Fibroblast of the aortic adventitia (primary cell): ENCODE measurements at regions not wholly inside any gene's neighbourhood (a gene's known extent, or its start where the extent isn't known, plus 50 kb on each side); places are given as distances from the start of the nearest gene placed in this dataset.

ENCODE experiments used
- DNase-seq: peaks from one replicate; pipeline ENCODE4 v3.0.0-alpha.2; 2010; ENCODE audit warnings: low read depth
- H3K4me3 ChIP-seq: 2 replicates; pipeline ENCODE4 v1.5.1; 2011; ENCODE audit warnings: low read depth, mild to moderate bottlenecking, control low read depth, low read length, moderate library complexity
- TF ChIP-seq, protein P1 (sequence below): IDR thresholded peaks from 2 replicates; pipeline ENCODE4 v1.5.1; 2011; ENCODE audit warnings: mild to moderate bottlenecking, low read length, control low read depth, inconsistent platforms; ENCODE audit not compliant: insufficient read depth

DNA sequence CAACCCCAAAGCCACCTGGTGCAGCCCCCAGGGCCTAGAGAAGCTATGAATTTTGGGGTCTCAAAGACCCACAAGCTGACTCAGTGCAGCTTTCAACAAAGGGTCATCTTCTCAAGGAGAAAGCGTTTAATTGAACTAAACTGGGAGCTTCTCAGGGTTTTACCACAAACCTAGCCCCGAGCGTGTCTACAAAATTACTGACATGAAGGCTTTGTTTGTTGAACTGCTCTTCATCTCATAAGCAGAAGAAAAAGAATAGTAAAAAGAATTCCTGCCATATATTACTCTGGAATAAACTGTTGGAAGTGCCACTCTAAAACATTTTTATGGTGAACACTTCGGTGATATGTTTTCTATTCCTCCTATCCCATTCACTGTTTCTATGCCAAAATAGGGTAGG, 50.8 kb upstream of the INCENP start:
- no peak overlapping the region for H3K4me3 ChIP-seq
- DNase-seq: no peak
- TF ChIP-seq, protein P1, sequence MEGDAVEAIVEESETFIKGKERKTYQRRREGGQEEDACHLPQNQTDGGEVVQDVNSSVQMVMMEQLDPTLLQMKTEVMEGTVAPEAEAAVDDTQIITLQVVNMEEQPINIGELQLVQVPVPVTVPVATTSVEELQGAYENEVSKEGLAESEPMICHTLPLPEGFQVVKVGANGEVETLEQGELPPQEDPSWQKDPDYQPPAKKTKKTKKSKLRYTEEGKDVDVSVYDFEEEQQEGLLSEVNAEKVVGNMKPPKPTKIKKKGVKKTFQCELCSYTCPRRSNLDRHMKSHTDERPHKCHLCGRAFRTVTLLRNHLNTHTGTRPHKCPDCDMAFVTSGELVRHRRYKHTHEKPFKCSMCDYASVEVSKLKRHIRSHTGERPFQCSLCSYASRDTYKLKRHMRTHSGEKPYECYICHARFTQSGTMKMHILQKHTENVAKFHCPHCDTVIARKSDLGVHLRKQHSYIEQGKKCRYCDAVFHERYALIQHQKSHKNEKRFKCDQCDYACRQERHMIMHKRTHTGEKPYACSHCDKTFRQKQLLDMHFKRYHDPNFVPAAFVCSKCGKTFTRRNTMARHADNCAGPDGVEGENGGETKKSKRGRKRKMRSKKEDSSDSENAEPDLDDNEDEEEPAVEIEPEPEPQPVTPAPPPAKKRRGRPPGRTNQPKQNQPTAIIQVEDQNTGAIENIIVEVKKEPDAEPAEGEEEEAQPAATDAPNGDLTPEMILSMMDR: no peak

DNA sequence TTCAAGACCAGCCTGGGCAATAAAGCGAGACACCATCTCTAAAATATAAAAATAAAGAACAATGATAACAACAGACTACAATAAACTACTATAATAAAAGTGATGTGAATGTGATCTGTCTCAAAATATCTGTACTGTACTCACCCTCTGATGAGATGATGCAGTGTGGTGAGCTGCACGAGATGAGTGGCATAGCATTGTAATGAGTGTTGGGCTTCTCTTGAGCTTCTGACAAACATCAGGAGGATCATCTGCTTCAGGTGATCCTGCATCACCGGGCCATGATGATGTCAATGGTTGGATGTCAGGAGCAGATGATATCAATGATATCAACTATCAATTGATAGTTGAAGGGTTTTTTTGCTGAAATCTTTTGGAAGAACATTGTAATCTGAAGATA, 52.4 kb upstream of the INCENP start:
- TF ChIP-seq, protein P1: no peak
- H3K4me3 ChIP-seq: no peak overlapping the region
- no peak for DNase-seq

DNA sequence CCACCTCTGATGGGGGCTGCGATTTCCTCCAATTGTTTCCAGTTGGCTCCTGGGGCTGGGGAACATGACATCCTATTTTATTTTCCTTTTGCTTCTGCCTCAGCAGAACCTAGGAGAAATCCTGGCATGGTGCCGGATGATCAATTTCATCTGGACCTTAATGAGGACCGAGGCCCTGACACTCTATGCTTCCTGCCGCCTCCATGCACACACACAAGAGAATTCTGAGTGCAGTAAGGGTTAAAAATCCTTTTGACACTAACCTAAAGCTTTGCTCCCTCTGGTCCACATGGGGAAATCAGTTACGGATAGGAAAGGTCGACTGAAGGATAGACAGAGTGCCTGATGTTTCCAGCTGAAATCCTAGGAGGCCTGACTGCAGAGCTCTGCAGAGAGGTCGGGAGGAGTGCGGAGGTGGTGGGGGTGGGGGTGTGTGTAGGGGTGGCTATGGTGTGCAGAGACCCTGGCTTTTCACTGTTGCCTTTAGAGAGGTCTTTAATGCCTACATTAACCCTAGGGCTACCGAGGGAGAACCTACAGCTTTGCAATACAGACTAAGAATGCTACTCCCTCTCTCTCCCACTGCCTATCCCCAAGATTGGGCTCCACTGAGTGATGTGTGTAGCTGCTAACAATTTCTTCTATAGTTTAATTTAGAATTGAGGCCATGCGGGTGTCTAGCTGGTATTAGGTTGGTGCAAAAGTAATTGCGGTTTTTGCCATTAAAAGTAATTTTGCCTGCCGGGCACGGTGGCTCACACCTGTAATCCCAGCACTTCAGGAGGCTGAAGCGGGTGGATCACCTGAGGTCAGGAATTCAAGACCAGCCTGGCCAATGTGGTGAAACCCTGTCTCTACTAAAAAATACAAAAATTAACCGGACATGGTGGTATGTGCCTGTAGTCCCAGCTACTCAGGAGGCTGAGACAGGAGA, 53.6 kb upstream of the INCENP start:
- no peak for DNase-seq

DNA sequence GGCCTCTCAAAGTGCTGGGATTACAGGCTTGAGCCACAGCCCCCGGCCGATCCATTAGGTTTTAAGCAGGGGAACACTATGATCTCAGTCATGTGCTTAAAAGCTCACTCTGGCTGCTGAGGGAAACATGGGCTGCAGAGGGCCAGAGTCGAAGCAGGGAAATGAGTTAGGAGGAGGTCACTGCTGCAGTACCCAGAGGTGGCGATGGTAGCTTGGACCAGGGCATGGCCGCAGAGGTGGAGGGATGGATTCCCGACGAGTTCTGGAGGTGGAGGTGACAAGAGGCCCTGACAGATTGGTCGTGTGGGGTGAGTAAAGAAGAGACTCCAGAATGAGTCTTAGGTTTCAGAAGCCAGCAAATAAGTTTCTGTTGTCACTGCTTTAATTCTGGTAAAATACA, 54.4 kb upstream of the INCENP start:
- TF ChIP-seq, protein P1: no peak
- DNase-seq: no peak
- H3K4me3 ChIP-seq: no peak overlapping the region

More for the DNA sequence above, 53.6 kb upstream of the INCENP start:
- no peak overlapping the region for H3K4me3 ChIP-seq
- TF ChIP-seq, protein P1: no peak

DNA sequence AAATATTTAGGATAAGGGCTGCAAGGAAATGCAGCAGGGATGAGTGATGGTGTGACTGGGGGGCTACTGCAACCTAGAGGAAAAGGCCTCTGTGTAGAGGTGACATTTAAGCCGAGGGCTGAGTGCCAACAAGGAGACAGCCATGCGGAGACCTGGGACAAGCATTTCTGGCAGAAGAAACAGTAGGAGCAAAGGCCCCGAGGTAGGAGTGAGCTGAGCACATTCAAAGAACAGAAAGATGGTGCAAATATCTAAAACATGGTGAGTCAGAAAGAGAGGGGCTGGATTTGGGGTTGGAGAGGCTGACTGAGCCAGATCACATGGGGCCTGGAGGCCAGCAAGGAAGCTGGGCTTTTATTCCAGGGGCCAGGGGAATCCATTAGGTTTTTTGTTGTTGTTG, 55.1 kb upstream of the INCENP start:
- TF ChIP-seq, protein P1: no peak
- no peak for DNase-seq

DNA sequence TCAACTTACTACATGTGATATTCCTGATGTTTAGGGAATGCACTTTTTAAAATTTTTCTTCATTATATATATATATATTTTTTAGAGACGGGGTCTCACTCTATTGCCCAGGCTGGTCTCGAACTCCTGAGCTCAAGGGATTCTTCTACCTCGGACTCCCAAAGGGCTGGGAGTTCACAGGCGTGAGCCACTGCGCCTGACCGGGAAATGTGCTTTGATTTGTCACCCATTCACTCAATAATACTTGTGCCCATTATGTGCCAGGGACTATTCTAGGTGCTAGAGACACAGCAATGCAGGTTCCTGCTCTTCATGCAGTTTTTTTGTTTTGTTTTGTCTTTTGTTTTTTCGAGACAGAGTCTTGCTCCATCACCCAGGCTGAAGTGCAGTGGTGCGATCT, 56.1 kb upstream of the INCENP start:
- DNase-seq: no peak
- H3K4me3 ChIP-seq: no peak overlapping the region
- TF ChIP-seq, protein P1: no peak

More for the DNA sequence above, 55.1 kb upstream of the INCENP start:
- H3K4me3 ChIP-seq: no peak overlapping the region

DNA sequence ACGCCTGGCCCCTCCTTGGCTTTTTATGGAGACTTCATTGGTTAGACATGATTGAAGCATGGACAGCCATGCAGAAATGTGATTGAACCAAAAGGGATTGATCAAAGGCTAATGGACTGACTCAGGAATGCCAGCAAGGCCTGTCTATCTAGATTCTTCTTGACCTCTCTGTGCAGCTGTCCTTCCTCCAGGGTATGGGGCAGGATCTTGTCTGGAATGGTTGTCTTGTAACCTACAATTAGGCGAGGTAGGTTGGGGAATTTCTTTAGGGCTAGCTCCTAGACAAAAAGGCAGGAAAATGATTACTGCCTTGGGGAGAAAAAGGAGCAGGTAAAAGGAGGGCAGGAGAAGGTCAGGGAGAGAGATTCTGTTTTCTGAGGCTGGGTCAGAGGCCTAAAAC, 59.6 kb upstream of the INCENP start:
- TF ChIP-seq, protein P1: no peak
- DNase-seq: no peak
- no peak overlapping the region for H3K4me3 ChIP-seq
